ENCODE measurements at regions not wholly inside any gene's neighbourhood (a gene's known extent, or its start where the extent isn't known, plus 50 kb on each side); places are given as distances from the start of the nearest gene placed in this dataset.
"Not testable (repeated sequence)": the region's sequence is repeated elsewhere in the genome, so short reads cannot be mapped to it uniquely, and the experiment has no call there.

DNA sequence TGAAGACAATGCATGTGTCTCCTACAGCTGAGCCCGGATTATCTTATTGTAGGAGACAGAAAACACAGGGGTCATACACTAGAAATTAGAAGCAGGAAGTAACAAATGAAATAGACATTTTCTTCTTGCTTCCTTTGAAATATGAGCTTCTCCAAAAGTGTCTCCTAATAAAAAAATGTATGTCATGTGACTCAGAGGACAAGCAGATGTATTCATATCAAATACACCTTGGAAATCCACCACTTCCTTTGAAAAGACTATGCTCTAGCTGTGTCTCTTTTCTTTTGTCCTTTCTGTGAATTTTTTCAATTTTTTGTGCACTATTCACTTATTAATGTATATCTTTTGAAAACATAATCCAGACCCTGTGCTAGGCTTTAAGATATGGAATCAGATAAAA, 1906.2 kb downstream of the C4orf33 start:
- Histone ChIP-seq H3K4me3 (no peak overlapping the region), H3K27me3 (no peaks in the 10 kb centered on the region), H3K9me3 (no peaks in the 10 kb centered on the region), H3K27ac (no peak overlapping the region), H3K36me3 (no peaks in the 10 kb centered on the region), H3K4me1 (no peaks in the 10 kb centered on the region)
- intact Hi-C loops (cut with DNase I; ENCODE audit: low total_unique reads) = no loop called here
- TF ChIP-seq POLR2AphosphoS5 (IDR thresholded peaks at IDR 0.05) = no peak
- TF ChIP-seq, protein P1, sequence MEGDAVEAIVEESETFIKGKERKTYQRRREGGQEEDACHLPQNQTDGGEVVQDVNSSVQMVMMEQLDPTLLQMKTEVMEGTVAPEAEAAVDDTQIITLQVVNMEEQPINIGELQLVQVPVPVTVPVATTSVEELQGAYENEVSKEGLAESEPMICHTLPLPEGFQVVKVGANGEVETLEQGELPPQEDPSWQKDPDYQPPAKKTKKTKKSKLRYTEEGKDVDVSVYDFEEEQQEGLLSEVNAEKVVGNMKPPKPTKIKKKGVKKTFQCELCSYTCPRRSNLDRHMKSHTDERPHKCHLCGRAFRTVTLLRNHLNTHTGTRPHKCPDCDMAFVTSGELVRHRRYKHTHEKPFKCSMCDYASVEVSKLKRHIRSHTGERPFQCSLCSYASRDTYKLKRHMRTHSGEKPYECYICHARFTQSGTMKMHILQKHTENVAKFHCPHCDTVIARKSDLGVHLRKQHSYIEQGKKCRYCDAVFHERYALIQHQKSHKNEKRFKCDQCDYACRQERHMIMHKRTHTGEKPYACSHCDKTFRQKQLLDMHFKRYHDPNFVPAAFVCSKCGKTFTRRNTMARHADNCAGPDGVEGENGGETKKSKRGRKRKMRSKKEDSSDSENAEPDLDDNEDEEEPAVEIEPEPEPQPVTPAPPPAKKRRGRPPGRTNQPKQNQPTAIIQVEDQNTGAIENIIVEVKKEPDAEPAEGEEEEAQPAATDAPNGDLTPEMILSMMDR (IDR thresholded peaks at IDR 0.05) = no peak
- TF ChIP-seq POLR2A (IDR thresholded peaks at IDR 0.05) = no peak
- no peak for DNase-seq (ENCODE audit: low spot score in 2 of 2)

GRCh38 chr4:131006388-131006787, 1910.4 kb downstream of the C4orf33 start:
- no peaks in the 10 kb centered on the region for H3K27me3 ChIP-seq
- intact Hi-C loops (cut with DNase I; ENCODE audit: low total_unique reads) = loop anchor here (2.0 kb wide), 1 partner anchor 38 kb away; no protein-coding TSS in a partner anchor
- DNase-seq (ENCODE audit: low spot score in 2 of 2) = no peak
- H3K4me1 ChIP-seq = no peaks in the 10 kb centered on the region
- TF ChIP-seq POLR2AphosphoS5 (IDR thresholded peaks at IDR 0.05) = no peak
- TF ChIP-seq, protein P1 (IDR thresholded peaks at IDR 0.05) = no peak
- TF ChIP-seq POLR2A (IDR thresholded peaks at IDR 0.05) = no peak
- no peak overlapping the region for H3K4me3 ChIP-seq
- no peak overlapping the region for H3K27ac ChIP-seq
- H3K9me3 ChIP-seq = no peaks in the 10 kb centered on the region
- no peaks in the 10 kb centered on the region for H3K36me3 ChIP-seq

DNA sequence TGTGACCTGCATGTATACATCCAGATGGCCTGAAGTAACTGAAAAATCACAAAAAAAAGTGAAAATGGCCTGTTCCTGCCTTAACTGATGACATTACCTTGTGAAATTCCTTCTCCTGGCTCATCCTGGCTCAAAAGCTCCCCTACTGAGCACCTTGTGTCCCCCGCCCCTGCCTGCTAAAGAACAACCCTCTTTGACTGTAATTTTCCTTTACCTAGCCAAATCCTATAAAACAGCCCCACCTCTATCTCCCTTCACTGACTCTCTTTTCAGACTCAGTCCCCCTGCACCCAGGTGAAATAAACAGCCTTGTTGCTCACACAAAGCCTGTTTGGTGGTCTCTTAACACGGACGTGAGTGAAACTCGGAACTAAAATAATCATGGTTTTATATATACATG, 1916.0 kb downstream of the C4orf33 start:
- H3K27ac ChIP-seq; H3K36me3 ChIP-seq; H3K4me3 ChIP-seq; DNase-seq (ENCODE audit: low spot score in 2 of 2); H3K9me3 ChIP-seq; intact Hi-C loops (cut with DNase I; ENCODE audit: low total_unique reads); H3K4me1 ChIP-seq; H3K27me3 ChIP-seq: not testable (repeated sequence)

DNA sequence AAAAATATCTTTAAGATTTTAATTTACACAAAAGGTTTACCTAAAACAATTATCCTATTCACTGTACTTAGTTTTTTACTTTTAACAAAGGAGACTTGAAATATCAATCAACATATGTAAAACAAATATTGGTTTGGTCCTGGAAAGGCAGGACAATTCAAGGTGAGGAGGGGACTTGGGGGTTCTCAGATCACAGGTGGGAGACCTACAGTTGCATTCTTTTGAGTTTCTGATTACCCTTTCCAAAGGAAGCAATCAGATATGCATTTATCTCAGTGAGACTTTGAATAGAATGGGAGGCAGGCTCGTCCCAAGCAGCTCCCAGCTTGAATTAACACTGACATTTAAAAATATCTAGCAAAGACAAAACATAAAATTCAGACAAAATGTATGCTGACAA, 1917.3 kb downstream of the C4orf33 start:
- DNase-seq (ENCODE audit: low spot score in 2 of 2) = no peak
- no peaks in the 10 kb centered on the region for H3K36me3 ChIP-seq

DNA sequence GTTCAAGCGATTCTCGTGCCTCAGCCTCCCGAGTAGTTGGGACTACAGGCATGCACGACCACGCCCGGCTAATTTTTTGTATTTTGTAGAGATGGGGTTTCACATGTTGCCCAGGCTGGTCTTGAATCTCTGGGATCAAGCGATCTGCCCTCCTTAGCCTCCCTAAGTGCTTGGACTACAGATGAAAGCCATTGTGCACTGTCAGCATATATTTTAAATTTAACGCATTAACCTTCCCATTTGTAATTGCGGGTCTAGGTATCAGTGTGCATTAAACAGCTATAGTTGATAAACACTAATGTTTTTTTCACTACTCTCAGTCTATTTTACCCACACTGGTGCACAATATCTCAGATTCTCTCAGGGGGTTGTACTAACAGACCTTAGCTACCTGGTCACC, 1930.8 kb downstream of the C4orf33 start:
- H3K27me3 ChIP-seq = no peaks in the 10 kb centered on the region
- H3K4me3 ChIP-seq = no peak overlapping the region
- intact Hi-C loops (cut with DNase I; ENCODE audit: low total_unique reads) = no loop called here
- H3K36me3 ChIP-seq = peaks cover 7% of the 10 kb centered on the region
- H3K4me1 ChIP-seq = no peaks in the 10 kb centered on the region
- no peaks in the 10 kb centered on the region for H3K9me3 ChIP-seq
- no peak overlapping the region for H3K27ac ChIP-seq
- no peak for DNase-seq (ENCODE audit: low spot score in 2 of 2)
- TF ChIP-seq POLR2A (IDR thresholded peaks at IDR 0.05) = no peak
- TF ChIP-seq, protein P1 (IDR thresholded peaks at IDR 0.05) = no peak
- no peak for TF ChIP-seq POLR2AphosphoS5 (IDR thresholded peaks at IDR 0.05)

More for the DNA sequence above, 1917.3 kb downstream of the C4orf33 start:
- Histone ChIP-seq H3K4me3 (no peak overlapping the region), H3K27ac (no peak overlapping the region), H3K9me3 (peaks cover 0 to 3% of the 10 kb centered on the region in 2 donors), H3K27me3 (no peaks in the 10 kb centered on the region), H3K4me1 (no peaks in the 10 kb centered on the region)
- intact Hi-C loops (cut with DNase I; ENCODE audit: low total_unique reads) = no loop called here
- TF ChIP-seq POLR2A (IDR thresholded peaks at IDR 0.05) (no peak), POLR2AphosphoS5 (IDR thresholded peaks at IDR 0.05) (no peak)
- TF ChIP-seq, protein P1 (IDR thresholded peaks at IDR 0.05) = no peak

- Histone ChIP-seq H3K9me3 (no peaks in the 10 kb centered on the region), H3K27ac (no peak overlapping the region), H3K36me3 (no peaks in the 10 kb centered on the region), H3K27me3 (no peaks in the 10 kb centered on the region), H3K4me3 (no peak overlapping the region), H3K4me1 (no peaks in the 10 kb centered on the region)
- TF ChIP-seq, protein P1 (IDR thresholded peaks at IDR 0.05) = no peak
- TF ChIP-seq POLR2A (IDR thresholded peaks at IDR 0.05) (no peak), POLR2AphosphoS5 (IDR thresholded peaks at IDR 0.05) (no peak)
- no peak for DNase-seq (ENCODE audit: low spot score in 2 of 2)
- intact Hi-C loops (cut with DNase I; ENCODE audit: low total_unique reads) = loop anchor here (2.0 kb wide), 1 partner anchor 38 kb away; no protein-coding TSS in a partner anchor
Measured at GRCh38 chr4:131044368-131044767, 1948.4 kb downstream of the C4orf33 start.
